ENCODE measurements at regions not wholly inside any gene's neighbourhood (a gene's known extent, or its start where the extent isn't known, plus 50 kb on each side); places are given as distances from the start of the nearest gene placed in this dataset.

DNA sequence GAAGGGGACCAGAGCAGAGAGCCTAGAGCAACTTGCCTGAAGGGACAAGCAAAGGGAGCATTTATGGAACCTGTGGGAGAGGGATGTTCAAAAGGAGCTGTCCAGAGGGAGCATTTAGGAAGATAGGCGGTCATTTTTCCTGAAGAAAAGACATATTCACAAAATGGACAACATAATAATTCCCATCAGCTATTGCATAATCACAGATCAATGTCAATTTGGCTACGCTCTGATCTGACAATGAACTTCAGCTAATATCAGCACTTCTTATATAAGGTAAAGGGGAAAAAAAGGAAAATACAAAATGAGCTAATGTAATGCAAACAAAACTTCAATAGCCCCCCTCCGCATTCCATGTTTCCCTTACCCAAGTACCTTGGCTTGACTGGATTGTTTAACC is 291.1 kb upstream of the CDH7 start:
- DNase-seq (ENCODE audit: low spot score): no peak
- H3K4me3 ChIP-seq: no peak overlapping the region
- no peak for TF ChIP-seq CTCF (IDR thresholded peaks at IDR 0.05)

GRCh38 chr18:65458871-65459270 is 291.9 kb upstream of the CDH7 start:
- Histone ChIP-seq H3K27ac (no peak overlapping the region), H3K4me3 (no peak overlapping the region)
- TF ChIP-seq CTCF (IDR thresholded peaks at IDR 0.05): no peak
- DNase-seq (ENCODE audit: low spot score): no peak

More for the DNA sequence above, 291.1 kb upstream of the CDH7 start:
- no peak overlapping the region for H3K27ac ChIP-seq

DNA sequence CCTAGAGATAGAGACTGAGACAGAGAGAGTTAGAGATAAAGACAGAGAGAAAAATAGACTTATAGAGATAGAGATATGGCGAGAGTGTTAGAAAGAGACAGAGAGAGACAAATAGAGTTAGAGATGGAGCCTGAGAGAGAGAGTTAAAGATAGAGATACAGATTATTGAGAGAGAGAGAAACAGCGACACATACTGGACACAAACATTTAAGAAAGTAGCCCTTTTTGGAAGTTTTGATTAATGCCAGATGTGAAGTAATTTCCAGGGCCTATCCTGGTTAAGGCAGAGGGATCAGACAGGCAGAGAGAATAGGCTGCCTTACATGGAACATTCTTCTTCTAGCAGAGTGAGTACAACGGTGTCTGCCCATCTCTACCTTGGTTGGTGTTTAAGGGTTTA is 311.6 kb upstream of the CDH7 start:
- Histone ChIP-seq H3K27ac (no peak overlapping the region), H3K4me3 (no peak overlapping the region)
- TF ChIP-seq CTCF (IDR thresholded peaks at IDR 0.05): no peak
- DNase-seq (ENCODE audit: low spot score): no peak

DNA sequence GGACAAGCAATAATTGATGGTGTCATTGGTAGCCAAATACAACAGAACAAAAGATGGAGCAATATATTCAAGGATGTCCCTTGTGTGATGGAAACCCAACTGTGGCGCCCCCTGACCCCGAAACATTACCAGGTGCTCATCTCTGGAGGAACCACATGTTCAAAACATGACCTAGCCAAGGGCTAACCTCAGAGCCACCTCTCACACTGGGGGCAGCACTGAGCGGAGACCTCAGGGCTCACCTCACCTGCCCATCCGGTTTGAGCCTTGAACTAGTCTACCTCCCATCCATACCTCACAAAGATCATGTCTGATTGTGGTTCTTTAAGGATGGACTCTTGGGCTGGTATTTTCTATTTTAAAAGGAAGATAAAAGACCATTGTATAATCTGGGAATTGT is 314.4 kb upstream of the CDH7 start:
- Histone ChIP-seq H3K27ac (no peak overlapping the region), H3K4me3 (no peak overlapping the region)
- DNase-seq (ENCODE audit: low spot score): no peak
- TF ChIP-seq CTCF (IDR thresholded peaks at IDR 0.05): no peak

GRCh38 chr18:65435534-65435933 is 315.3 kb upstream of the CDH7 start:
- no peak overlapping the region for H3K27ac ChIP-seq
- DNase-seq (ENCODE audit: low spot score): no peak
- TF ChIP-seq CTCF (IDR thresholded peaks at IDR 0.05): no peak
- no peak overlapping the region for H3K4me3 ChIP-seq

- no peak for TF ChIP-seq CTCF (IDR thresholded peaks at IDR 0.05)
- DNase-seq (ENCODE audit: low spot score): no peak
- no peak overlapping the region for H3K4me3 ChIP-seq
- no peak overlapping the region for H3K27ac ChIP-seq
These were observed 321.2 kb upstream of the CDH7 start for GRCh38 chr18:65429601-65430000.

DNA sequence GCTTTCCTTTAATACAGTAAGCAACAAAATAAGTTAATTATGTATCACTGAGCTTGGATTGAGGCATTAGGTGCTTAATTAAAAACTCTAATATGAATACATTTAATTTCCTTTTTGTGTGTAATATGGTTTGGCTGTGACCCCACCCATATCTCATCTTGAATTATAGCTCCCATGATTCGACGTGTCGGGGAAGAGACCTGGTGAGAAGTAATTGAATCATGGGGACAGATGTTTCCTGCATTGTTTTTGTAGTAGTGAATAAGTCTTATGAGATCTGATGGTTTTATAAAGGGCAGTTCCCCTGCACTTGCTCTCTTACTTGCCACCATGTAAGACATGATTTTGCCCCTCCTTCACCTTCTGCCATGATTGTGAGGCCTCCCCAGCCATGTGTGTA is 325.4 kb upstream of the CDH7 start:
- no peak for TF ChIP-seq CTCF (IDR thresholded peaks at IDR 0.05)
- DNase-seq (ENCODE audit: low spot score): no peak
- no peak overlapping the region for H3K27ac ChIP-seq

More for the DNA sequence above, 325.4 kb upstream of the CDH7 start:
- H3K4me3 ChIP-seq: no peak overlapping the region

All from coronary artery (tissue), 2 donors.